ENCODE measurements at regions not wholly inside any gene's neighbourhood (a gene's known extent, or its start where the extent isn't known, plus 50 kb on each side); places are given as distances from the start of the nearest gene placed in this dataset.

DNA sequence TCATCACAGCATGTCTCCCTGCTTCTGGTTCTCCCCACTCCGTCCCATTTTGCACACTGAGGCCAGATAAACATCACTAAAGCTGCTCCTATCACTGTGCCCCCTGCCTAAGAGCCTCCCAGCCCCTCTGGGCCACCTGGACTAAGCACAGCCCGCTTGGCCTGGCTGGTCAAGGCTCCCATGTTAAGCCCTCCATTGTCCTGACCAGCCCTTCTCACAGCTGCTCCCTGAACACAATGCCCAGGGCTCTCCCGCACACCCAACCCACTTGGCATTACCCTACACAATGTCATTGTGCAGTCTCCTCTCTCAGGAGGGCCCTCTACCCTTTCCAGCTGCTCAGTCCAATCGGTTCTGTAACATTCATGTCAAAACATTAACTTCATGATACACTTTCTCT is 133.4 kb downstream of the NUFIP1 start:
- Mint-ChIP-seq H3K36me3 (ENCODE audit: low read depth, unreplicated experiment) (peaks cover 4% of the 10 kb centered on the region), H3K27me3 (ENCODE audit: low read depth, unreplicated experiment) (peaks cover 15% of the 10 kb centered on the region), H3K4me3 (ENCODE audit: unreplicated experiment) (no peak overlapping the region), H3K9me3 (ENCODE audit: unreplicated experiment) (peaks cover 3% of the 10 kb centered on the region), H3K27ac (ENCODE audit: unreplicated experiment) (no peak overlapping the region), H3K4me1 (ENCODE audit: low read depth, unreplicated experiment) (no peaks in the 10 kb centered on the region)
- Histone ChIP-seq H3K36me3 (ENCODE audit: insufficient read depth, low read length) (no peaks in the 10 kb centered on the region), H2AFZ (ENCODE audit: low read depth, low read length) (no peak overlapping the region), H3K4me2 (ENCODE audit: low read length) (no peak overlapping the region), H3K4me1 (ENCODE audit: insufficient read depth, low read length) (no peaks in the 10 kb centered on the region), H3K4me3 (ENCODE audit: insufficient read depth, low read depth, low read length) (no peak overlapping the region), H3K9me3 (ENCODE audit: insufficient read depth, low read depth, low read length) (no peaks in the 10 kb centered on the region), H3K27me3 (ENCODE audit: insufficient read depth, low read length) (no peaks in the 10 kb centered on the region), H4K20me1 (ENCODE audit: insufficient read depth, low read length) (no peaks in the 10 kb centered on the region), H3K27ac (ENCODE audit: low read depth, low read length) (no peak overlapping the region), H3K9ac (ENCODE audit: low read length) (no peak overlapping the region), H3K79me2 (ENCODE audit: insufficient read depth, low read length) (no peaks in the 10 kb centered on the region)
- DNase-seq (ENCODE audit: low read depth) (no peak), FAIRE-seq (no peak)
- TF ChIP-seq EZH2 (IDR thresholded peaks at IDR 0.05; ENCODE audit: insufficient read depth, low read length) (no peak), CTCF (IDR thresholded peaks at IDR 0.05; ENCODE audit: insufficient read depth, low read depth, low read length) (no peak)

- Histone ChIP-seq H3K79me2 (ENCODE audit: insufficient read depth, low read length) (no peaks in the 10 kb centered on the region), H3K27ac (ENCODE audit: low read depth, low read length) (no peak overlapping the region), H3K4me3 (ENCODE audit: insufficient read depth, low read depth, low read length) (no peak overlapping the region), H2AFZ (ENCODE audit: low read depth, low read length) (no peak overlapping the region), H3K4me1 (ENCODE audit: insufficient read depth, low read length) (no peaks in the 10 kb centered on the region), H3K36me3 (ENCODE audit: insufficient read depth, low read length) (no peaks in the 10 kb centered on the region), H3K27me3 (ENCODE audit: insufficient read depth, low read length) (no peaks in the 10 kb centered on the region), H4K20me1 (ENCODE audit: insufficient read depth, low read length) (no peaks in the 10 kb centered on the region), H3K9me3 (ENCODE audit: insufficient read depth, low read depth, low read length) (no peaks in the 10 kb centered on the region), H3K4me2 (ENCODE audit: low read length) (no peak overlapping the region), H3K9ac (ENCODE audit: low read length) (no peak overlapping the region)
- peaks cover 15% of the 10 kb centered on the region for H3K27me3 Mint-ChIP-seq (ENCODE audit: low read depth, unreplicated experiment)
- FAIRE-seq (no peak), DNase-seq (ENCODE audit: low read depth) (no peak)
- no peak overlapping the region for H3K4me3 Mint-ChIP-seq (ENCODE audit: unreplicated experiment)
- no peaks in the 10 kb centered on the region for H3K4me1 Mint-ChIP-seq (ENCODE audit: low read depth, unreplicated experiment)
- TF ChIP-seq CTCF (IDR thresholded peaks at IDR 0.05; ENCODE audit: insufficient read depth, low read depth, low read length) (no peak), EZH2 (IDR thresholded peaks at IDR 0.05; ENCODE audit: insufficient read depth, low read length) (no peak)
- peaks cover 2% of the 10 kb centered on the region for H3K36me3 Mint-ChIP-seq (ENCODE audit: low read depth, unreplicated experiment)
- H3K27ac Mint-ChIP-seq (ENCODE audit: unreplicated experiment), result no peak overlapping the region
- H3K9me3 Mint-ChIP-seq (ENCODE audit: unreplicated experiment), result peaks cover 3% of the 10 kb centered on the region
These were observed 134.8 kb downstream of the NUFIP1 start for GRCh38 chr13:44854313-44855060.

DNA sequence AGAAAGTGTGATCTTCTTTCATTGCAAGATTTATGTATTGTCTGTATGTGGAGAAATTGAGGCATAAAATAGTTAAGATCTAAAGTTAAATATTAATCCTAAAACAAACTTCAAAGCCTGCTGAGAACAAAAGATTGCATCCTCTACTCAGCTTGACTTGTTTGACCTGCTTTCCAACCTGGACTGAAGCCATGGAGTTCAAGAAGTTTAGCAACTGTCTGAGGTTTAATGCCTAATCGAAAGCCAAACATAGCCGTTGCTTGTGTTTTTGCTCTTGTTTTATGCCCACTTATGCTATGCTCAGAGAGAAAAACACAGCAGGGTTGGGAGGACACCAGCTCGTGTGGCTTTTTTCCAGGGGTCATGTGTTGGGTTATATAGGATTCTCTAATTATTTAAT is 135.6 kb downstream of the NUFIP1 start:
- FAIRE-seq (no peak), DNase-seq (ENCODE audit: low read depth) (no peak)
- H3K4me1 Mint-ChIP-seq (ENCODE audit: low read depth, unreplicated experiment), result no peaks in the 10 kb centered on the region
- Histone ChIP-seq H3K9ac (ENCODE audit: low read length) (no peak overlapping the region), H3K27me3 (ENCODE audit: insufficient read depth, low read length) (no peaks in the 10 kb centered on the region), H3K4me2 (ENCODE audit: low read length) (no peak overlapping the region), H4K20me1 (ENCODE audit: insufficient read depth, low read length) (no peaks in the 10 kb centered on the region), H3K4me1 (ENCODE audit: insufficient read depth, low read length) (no peaks in the 10 kb centered on the region), H3K9me3 (ENCODE audit: insufficient read depth, low read depth, low read length) (no peaks in the 10 kb centered on the region), H3K27ac (ENCODE audit: low read depth, low read length) (no peak overlapping the region), H3K79me2 (ENCODE audit: insufficient read depth, low read length) (no peaks in the 10 kb centered on the region), H3K36me3 (ENCODE audit: insufficient read depth, low read length) (no peaks in the 10 kb centered on the region), H2AFZ (ENCODE audit: low read depth, low read length) (no peak overlapping the region), H3K4me3 (ENCODE audit: insufficient read depth, low read depth, low read length) (no peak overlapping the region)
- TF ChIP-seq CTCF (IDR thresholded peaks at IDR 0.05; ENCODE audit: insufficient read depth, low read depth, low read length) (no peak), EZH2 (IDR thresholded peaks at IDR 0.05; ENCODE audit: insufficient read depth, low read length) (no peak)
- H3K9me3 Mint-ChIP-seq (ENCODE audit: unreplicated experiment), result peaks cover 3% of the 10 kb centered on the region
- peaks cover 2% of the 10 kb centered on the region for H3K36me3 Mint-ChIP-seq (ENCODE audit: low read depth, unreplicated experiment)
- peaks cover 12% of the 10 kb centered on the region for H3K27me3 Mint-ChIP-seq (ENCODE audit: low read depth, unreplicated experiment)
- H3K27ac Mint-ChIP-seq (ENCODE audit: unreplicated experiment), result no peak overlapping the region
- no peak overlapping the region for H3K4me3 Mint-ChIP-seq (ENCODE audit: unreplicated experiment)
